ENCODE measurements at regions not wholly inside any gene's neighbourhood (a gene's known extent, or its start where the extent isn't known, plus 50 kb on each side); places are given as distances from the start of the nearest gene placed in this dataset.

DNA sequence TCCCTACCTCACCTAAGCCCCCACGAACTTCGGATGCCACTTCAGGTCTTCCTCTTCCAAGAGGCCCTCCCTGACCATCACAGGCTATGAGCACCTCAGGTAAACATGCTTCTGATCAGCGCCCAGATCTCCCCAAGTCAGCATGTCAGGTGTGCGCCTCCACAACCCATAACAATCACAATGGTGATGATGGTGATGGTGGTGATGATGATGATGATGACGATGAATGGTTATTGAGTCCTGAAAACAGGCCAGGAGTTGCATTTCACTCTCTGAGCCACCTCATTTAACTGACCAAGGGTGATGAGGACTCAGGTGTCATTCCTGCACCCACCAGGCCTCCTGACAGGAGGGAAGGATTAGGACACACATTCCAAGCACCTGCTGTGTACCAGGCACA is 426.6 kb upstream of the SULF2 start:
- ChIA-PET POLR2A (no interaction called here), CTCF (no interaction called here)
- TF ChIP-seq SP1 (IDR thresholded peaks at IDR 0.05) (no peak), FOXK2 (IDR thresholded peaks at IDR 0.05) (no peak), BHLHE40 (IDR thresholded peaks at IDR 0.05; ENCODE audit: borderline replicate concordance) (no peak), TARDBP (IDR thresholded peaks at IDR 0.05) (no peak), FOXM1 (IDR thresholded peaks at IDR 0.05; ENCODE audit: borderline replicate concordance) (no peak), CTBP1 (IDR thresholded peaks at IDR 0.05; ENCODE audit: borderline replicate concordance) (no peak), ELF4 (IDR thresholded peaks at IDR 0.05) (no peak), SUZ12 (IDR thresholded peaks at IDR 0.05) (no peak), HDGF (IDR thresholded peaks at IDR 0.05; ENCODE audit: borderline replicate concordance) (no peak), ZNF384 (IDR thresholded peaks at IDR 0.05) (no peak), L3MBTL2 (conservative IDR thresholded peaks at IDR 0.05) (no peak), ARNT (IDR thresholded peaks at IDR 0.05) (no peak), NFRKB (IDR thresholded peaks at IDR 0.05) (no peak), FOXA1 (IDR thresholded peaks at IDR 0.05) (no peak)
- TF ChIP-seq, protein P1, sequence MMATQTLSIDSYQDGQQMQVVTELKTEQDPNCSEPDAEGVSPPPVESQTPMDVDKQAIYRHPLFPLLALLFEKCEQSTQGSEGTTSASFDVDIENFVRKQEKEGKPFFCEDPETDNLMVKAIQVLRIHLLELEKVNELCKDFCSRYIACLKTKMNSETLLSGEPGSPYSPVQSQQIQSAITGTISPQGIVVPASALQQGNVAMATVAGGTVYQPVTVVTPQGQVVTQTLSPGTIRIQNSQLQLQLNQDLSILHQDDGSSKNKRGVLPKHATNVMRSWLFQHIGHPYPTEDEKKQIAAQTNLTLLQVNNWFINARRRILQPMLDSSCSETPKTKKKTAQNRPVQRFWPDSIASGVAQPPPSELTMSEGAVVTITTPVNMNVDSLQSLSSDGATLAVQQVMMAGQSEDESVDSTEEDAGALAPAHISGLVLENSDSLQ (IDR thresholded peaks at IDR 0.05): no peak
- no peak for DNase-seq (ENCODE audit: extremely low spot score)

DNA sequence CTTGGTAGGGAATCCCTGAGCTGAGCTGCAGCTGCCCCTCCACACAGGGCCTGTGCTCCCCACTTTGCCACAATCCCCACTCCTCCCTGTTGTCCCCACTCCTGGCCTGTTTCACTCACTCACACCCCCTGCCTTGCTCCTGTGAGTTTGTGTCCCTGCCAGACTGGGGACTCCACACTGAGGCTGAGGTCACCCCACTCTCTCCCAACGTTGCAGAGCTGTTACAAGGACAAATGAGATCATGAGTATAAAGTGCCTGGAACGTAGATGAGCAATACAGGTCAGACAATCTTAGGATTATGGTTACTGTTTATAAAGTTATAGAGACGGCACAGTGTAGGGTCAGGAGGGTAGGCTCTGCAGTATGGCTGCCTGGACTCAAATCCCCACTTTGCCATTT is 426.0 kb upstream of the SULF2 start:
- no peak for DNase-seq (ENCODE audit: extremely low spot score)
- TF ChIP-seq HDGF (IDR thresholded peaks at IDR 0.05; ENCODE audit: borderline replicate concordance): no peak
- no peak for TF ChIP-seq FOXA1 (IDR thresholded peaks at IDR 0.05)
- no peak for TF ChIP-seq LEF1 (IDR thresholded peaks at IDR 0.05; ENCODE audit: borderline replicate concordance)
- no peak for TF ChIP-seq L3MBTL2 (conservative IDR thresholded peaks at IDR 0.05)
- no peak for TF ChIP-seq BHLHE40 (IDR thresholded peaks at IDR 0.05; ENCODE audit: borderline replicate concordance)
- TF ChIP-seq ZNF384 (IDR thresholded peaks at IDR 0.05): no peak
- TF ChIP-seq, protein P1 (IDR thresholded peaks at IDR 0.05): no peak
- TF ChIP-seq SP1 (IDR thresholded peaks at IDR 0.05): no peak
- no peak for TF ChIP-seq CTBP1 (IDR thresholded peaks at IDR 0.05; ENCODE audit: borderline replicate concordance)
- TF ChIP-seq TARDBP (IDR thresholded peaks at IDR 0.05): no peak
- TF ChIP-seq NFRKB (IDR thresholded peaks at IDR 0.05): no peak
- TF ChIP-seq ELF4 (IDR thresholded peaks at IDR 0.05): no peak
- no peak for TF ChIP-seq FOXK2 (IDR thresholded peaks at IDR 0.05)
- no peak for TF ChIP-seq FOXM1 (IDR thresholded peaks at IDR 0.05; ENCODE audit: borderline replicate concordance)
- no peak for TF ChIP-seq SUZ12 (IDR thresholded peaks at IDR 0.05)
- no peak for TF ChIP-seq ARNT (IDR thresholded peaks at IDR 0.05)
- ChIA-PET CTCF (no interaction called here), POLR2A (no interaction called here)

DNA sequence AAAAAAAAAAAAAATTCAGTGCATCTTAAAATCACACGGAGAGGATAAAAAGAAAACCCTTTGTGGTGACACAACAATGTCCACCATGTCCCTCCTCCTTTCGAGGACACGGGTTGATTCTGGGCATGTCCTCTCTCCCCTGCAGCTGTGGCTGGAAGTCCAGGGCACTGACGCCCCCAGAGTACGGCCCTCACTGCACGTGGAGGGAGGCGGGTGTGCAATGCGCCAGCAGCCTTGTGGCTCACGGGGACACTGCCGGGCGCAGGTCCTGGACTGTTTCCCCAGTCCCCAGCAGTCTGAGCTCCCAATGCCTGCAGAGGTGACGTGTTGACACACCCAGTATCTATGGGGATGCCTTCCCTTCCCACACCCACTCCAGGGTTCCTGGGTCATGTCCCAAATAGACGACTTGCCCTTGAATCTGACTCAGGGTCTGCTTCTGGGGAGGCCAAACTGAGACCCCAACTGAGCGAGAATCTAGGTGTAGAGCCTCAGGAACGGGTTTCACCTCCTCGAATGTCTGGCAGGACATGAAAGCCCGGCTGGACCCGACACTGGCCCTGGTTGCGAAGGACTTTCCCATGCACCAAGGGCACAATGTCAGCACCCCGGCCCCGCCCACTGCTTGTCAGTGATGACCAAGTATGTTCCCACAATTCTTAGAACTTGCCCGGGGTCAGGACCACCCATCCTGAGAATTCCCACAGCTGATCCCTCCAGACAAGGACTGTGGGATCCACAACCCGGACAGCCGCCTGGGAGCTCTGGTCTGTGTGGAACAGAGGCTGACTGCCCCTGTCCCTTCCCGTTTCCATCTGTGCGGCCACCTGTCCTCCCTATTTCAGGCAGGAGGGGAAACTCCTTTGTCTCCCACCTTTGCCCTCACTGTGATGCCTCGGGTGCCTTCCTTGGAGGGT is 425.1 kb upstream of the SULF2 start:
- DNase-seq (ENCODE audit: extremely low spot score): no peak
- CTCF ChIA-PET: no interaction called here
- TF ChIP-seq CTBP1 (IDR thresholded peaks at IDR 0.05; ENCODE audit: borderline replicate concordance) (no peak), NFRKB (IDR thresholded peaks at IDR 0.05) (no peak), ARNT (IDR thresholded peaks at IDR 0.05) (no peak), L3MBTL2 (conservative IDR thresholded peaks at IDR 0.05) (no peak), HDGF (IDR thresholded peaks at IDR 0.05; ENCODE audit: borderline replicate concordance) (no peak), FOXA1 (IDR thresholded peaks at IDR 0.05) (no peak), FOXK2 (IDR thresholded peaks at IDR 0.05) (no peak), FOXM1 (IDR thresholded peaks at IDR 0.05; ENCODE audit: borderline replicate concordance) (no peak), SUZ12 (IDR thresholded peaks at IDR 0.05) (no peak), ELF4 (IDR thresholded peaks at IDR 0.05) (no peak), BHLHE40 (IDR thresholded peaks at IDR 0.05; ENCODE audit: borderline replicate concordance) (no peak)
- POLR2A ChIA-PET: no interaction called here

DNA sequence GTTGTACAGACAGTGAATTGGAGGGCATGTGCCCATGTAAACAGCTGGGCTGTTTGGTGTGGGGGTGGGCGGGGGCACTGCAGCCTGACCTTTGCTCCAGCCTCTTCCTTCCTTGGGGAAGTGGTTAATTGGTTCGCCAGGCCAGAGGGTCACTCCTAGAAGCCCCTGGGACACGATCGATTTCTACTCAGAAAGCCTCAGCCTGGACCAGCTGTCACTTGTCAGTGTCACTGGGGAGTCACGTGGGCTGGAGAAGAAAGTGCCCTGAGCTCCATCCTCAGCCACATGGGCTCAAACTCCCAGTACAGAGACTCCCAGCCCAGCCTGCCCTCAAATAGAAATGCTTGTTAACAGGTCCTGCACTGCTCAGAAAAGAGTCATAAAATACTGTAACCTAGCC is 423.8 kb upstream of the SULF2 start:
- CTCF ChIA-PET: no interaction called here
- TF ChIP-seq HDGF (IDR thresholded peaks at IDR 0.05; ENCODE audit: borderline replicate concordance): no peak
- TF ChIP-seq FOXA1 (IDR thresholded peaks at IDR 0.05): no peak
- TF ChIP-seq FOXK2 (IDR thresholded peaks at IDR 0.05): no peak
- no peak for TF ChIP-seq ARNT (IDR thresholded peaks at IDR 0.05)
- no peak for TF ChIP-seq BHLHE40 (IDR thresholded peaks at IDR 0.05; ENCODE audit: borderline replicate concordance)
- TF ChIP-seq ZNF384 (IDR thresholded peaks at IDR 0.05): no peak
- TF ChIP-seq, protein P1 (IDR thresholded peaks at IDR 0.05): no peak
- TF ChIP-seq TARDBP (IDR thresholded peaks at IDR 0.05): no peak
- TF ChIP-seq FOXM1 (IDR thresholded peaks at IDR 0.05; ENCODE audit: borderline replicate concordance): no peak
- no peak for TF ChIP-seq SP1 (IDR thresholded peaks at IDR 0.05)
- POLR2A ChIA-PET: no interaction called here
- DNase-seq (ENCODE audit: extremely low spot score): no peak

DNA sequence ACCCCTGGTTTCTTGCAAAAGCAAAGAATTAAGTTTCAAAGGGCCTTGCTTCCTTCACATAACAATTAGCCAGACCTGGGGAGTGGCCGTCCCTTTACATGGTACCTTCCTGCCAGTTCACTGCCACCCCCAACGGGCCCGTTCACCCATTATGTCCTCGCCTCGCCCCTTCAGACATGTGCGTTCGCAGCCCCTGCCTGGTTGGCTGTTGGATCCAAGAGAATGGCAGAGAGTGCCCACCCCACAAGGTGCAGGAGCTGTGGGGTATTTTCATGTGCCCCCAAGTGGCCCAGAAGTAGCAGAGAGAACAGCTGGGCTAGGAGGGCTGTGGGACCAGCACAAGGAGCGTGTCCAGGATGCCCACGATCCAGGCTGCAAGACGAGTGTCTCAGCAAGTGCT is 422.9 kb upstream of the SULF2 start:
- TF ChIP-seq CTBP1 (IDR thresholded peaks at IDR 0.05; ENCODE audit: borderline replicate concordance): no peak
- TF ChIP-seq FOXM1 (IDR thresholded peaks at IDR 0.05; ENCODE audit: borderline replicate concordance): no peak
- TF ChIP-seq, protein P1 (IDR thresholded peaks at IDR 0.05): no peak
- TF ChIP-seq TARDBP (IDR thresholded peaks at IDR 0.05): no peak
- no peak for TF ChIP-seq NFRKB (IDR thresholded peaks at IDR 0.05)
- TF ChIP-seq ARNT (IDR thresholded peaks at IDR 0.05): no peak
- TF ChIP-seq LEF1 (IDR thresholded peaks at IDR 0.05; ENCODE audit: borderline replicate concordance): no peak
- no peak for TF ChIP-seq FOXK2 (IDR thresholded peaks at IDR 0.05)
- TF ChIP-seq L3MBTL2 (conservative IDR thresholded peaks at IDR 0.05): no peak
- TF ChIP-seq SUZ12 (IDR thresholded peaks at IDR 0.05): no peak
- no peak for TF ChIP-seq SP1 (IDR thresholded peaks at IDR 0.05)
- no peak for TF ChIP-seq ZNF384 (IDR thresholded peaks at IDR 0.05)
- no peak for TF ChIP-seq FOXA1 (IDR thresholded peaks at IDR 0.05)
- no peak for TF ChIP-seq BHLHE40 (IDR thresholded peaks at IDR 0.05; ENCODE audit: borderline replicate concordance)
- no peak for TF ChIP-seq HDGF (IDR thresholded peaks at IDR 0.05; ENCODE audit: borderline replicate concordance)
- DNase-seq (ENCODE audit: extremely low spot score): no peak
- POLR2A ChIA-PET: no interaction called here
- CTCF ChIA-PET: no interaction called here

All from HEK293T (cell line).